ENCODE measurements at regions not wholly inside any gene's neighbourhood (a gene's known extent, or its start where the extent isn't known, plus 50 kb on each side); places are given as distances from the start of the nearest gene placed in this dataset.
A peak's percentile ranks its signal among the peaks of the same experiment; 100 is the strongest.

DNA sequence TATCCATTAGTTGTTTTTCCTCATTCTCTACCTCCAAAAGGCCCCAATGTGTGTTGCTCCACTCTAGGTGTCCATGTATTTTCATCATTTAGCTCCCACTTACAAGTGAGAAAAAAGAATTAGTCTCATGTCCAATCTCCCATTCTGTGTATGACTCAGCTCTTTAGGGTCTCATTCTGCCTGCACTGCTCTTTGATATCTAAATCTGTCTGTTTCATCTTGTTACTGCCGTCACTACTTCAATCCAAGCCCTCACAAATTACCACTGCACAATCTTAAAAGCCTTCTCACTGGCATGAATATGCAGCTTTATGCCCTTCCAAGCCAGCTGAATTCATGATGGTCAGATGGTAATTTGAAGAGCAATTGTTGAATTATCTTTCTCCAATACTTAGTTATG is 480.5 kb downstream of the TRIB2 start:
- Histone ChIP-seq H3K4me3 (ENCODE audit: low read depth, low read length) (no peak overlapping the region), H3K27me3 (ENCODE audit: insufficient read depth, low read depth, severe bottlenecking) (no peaks in the 10 kb centered on the region), H3K9me3 (ENCODE audit: severe bottlenecking) (no peaks in the 10 kb centered on the region), H3K36me3 (no peaks in the 10 kb centered on the region), H3K27ac (no peak overlapping the region)
- TF ChIP-seq CTCF (IDR thresholded peaks at IDR 0.05; ENCODE audit: low read depth, low read length): no peak
- DNase-seq: no peak

- no peaks in the 10 kb centered on the region for H3K36me3 ChIP-seq
- no peak overlapping the region for H3K27ac ChIP-seq
- no peak for DNase-seq
- no peak overlapping the region for H3K4me3 ChIP-seq (ENCODE audit: low read depth, low read length)
- no peaks in the 10 kb centered on the region for H3K9me3 ChIP-seq (ENCODE audit: severe bottlenecking)
- peak; percentile 40; the same call in 1 of the 2 replicates for TF ChIP-seq CTCF (IDR thresholded peaks at IDR 0.05; ENCODE audit: low read depth, low read length)
- H3K27me3 ChIP-seq (ENCODE audit: insufficient read depth, low read depth, severe bottlenecking): no peaks in the 10 kb centered on the region
Observed at GRCh38 chr2:13201924-13202323, 485.2 kb downstream of the TRIB2 start.

DNA sequence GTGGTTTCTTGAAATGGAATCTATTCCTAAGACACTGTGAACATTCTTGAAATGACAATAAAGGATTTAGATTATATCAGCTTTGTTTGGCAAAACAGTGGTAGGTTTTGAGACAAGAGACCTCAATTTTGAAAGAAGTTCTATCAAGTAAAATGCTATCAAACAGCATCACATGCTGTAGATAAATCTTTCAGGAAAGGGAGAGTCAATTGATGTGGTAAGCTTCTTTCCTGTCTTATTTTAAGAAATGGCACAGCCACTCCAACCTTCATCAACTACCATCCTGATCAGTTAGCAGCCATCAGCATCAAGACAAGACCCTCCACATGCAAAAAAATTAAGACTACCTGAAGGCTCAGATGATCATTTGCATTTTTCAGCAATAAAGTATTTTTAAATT is 495.4 kb downstream of the TRIB2 start:
- no peak overlapping the region for H3K27ac ChIP-seq
- no peak for DNase-seq
- no peaks in the 10 kb centered on the region for H3K27me3 ChIP-seq (ENCODE audit: insufficient read depth, low read depth, severe bottlenecking)
- H3K36me3 ChIP-seq: no peaks in the 10 kb centered on the region
- no peak overlapping the region for H3K4me3 ChIP-seq (ENCODE audit: low read depth, low read length)
- TF ChIP-seq CTCF (IDR thresholded peaks at IDR 0.05; ENCODE audit: low read depth, low read length): no peak
- peaks cover 5% of the 10 kb centered on the region for H3K9me3 ChIP-seq (ENCODE audit: severe bottlenecking)

GRCh38 chr2:13218205-13218604 is 501.5 kb downstream of the TRIB2 start:
- no peak for TF ChIP-seq CTCF (IDR thresholded peaks at IDR 0.05; ENCODE audit: low read depth, low read length)
- H3K36me3 ChIP-seq: no peaks in the 10 kb centered on the region
- H3K4me3 ChIP-seq (ENCODE audit: low read depth, low read length): no peak overlapping the region
- no peaks in the 10 kb centered on the region for H3K27me3 ChIP-seq (ENCODE audit: insufficient read depth, low read depth, severe bottlenecking)
- H3K27ac ChIP-seq: no peak overlapping the region
- peaks cover 5% of the 10 kb centered on the region for H3K9me3 ChIP-seq (ENCODE audit: severe bottlenecking)
- DNase-seq: no peak

GRCh38 chr2:13227578-13227977 is 510.8 kb downstream of the TRIB2 start:
- peak; percentile 63 for DNase-seq
- H3K9me3 ChIP-seq (ENCODE audit: severe bottlenecking): no peaks in the 10 kb centered on the region
- H3K4me3 ChIP-seq (ENCODE audit: low read depth, low read length): no peak overlapping the region
- no peak overlapping the region for H3K27ac ChIP-seq
- H3K36me3 ChIP-seq: no peaks in the 10 kb centered on the region
- TF ChIP-seq CTCF (IDR thresholded peaks at IDR 0.05; ENCODE audit: low read depth, low read length): no peak
- no peaks in the 10 kb centered on the region for H3K27me3 ChIP-seq (ENCODE audit: insufficient read depth, low read depth, severe bottlenecking)

- DNase-seq: no peak
- no peaks in the 10 kb centered on the region for H3K9me3 ChIP-seq (ENCODE audit: severe bottlenecking)
Observed at GRCh38 chr2:13230221-13230620, 513.5 kb downstream of the TRIB2 start.

More at GRCh38 chr2:13230221-13230620, 513.5 kb downstream of the TRIB2 start:
- Histone ChIP-seq H3K27ac (no peak overlapping the region), H3K27me3 (ENCODE audit: insufficient read depth, low read depth, severe bottlenecking) (no peaks in the 10 kb centered on the region), H3K4me3 (ENCODE audit: low read depth, low read length) (no peak overlapping the region), H3K36me3 (no peaks in the 10 kb centered on the region)
- no peak for TF ChIP-seq CTCF (IDR thresholded peaks at IDR 0.05; ENCODE audit: low read depth, low read length)
